Pancreas (tissue), 10 donors: ENCODE measurements at regions not wholly inside any gene's neighbourhood (a gene's known extent, or its start where the extent isn't known, plus 50 kb on each side); places are given as distances from the start of the nearest gene placed in this dataset.

Experiments used
- ATAC-seq, 4 donors: fragments of 200-7000 bp; cut with Tn5 transposase; one replicate each; pipeline versions ENCODE4 v1.8.0 to v1.9.1; 2020; ENCODE audit warnings: mild to moderate bottlenecking in 4 of 4, moderate library complexity in 4 of 4
- DNase-seq, 6 donors: peaks; one replicate each; pipeline ENCODE4 v3.0.0-alpha.2; 2020
- FAIRE-seq: peaks from 2 replicates; lab custom pipeline; 2012; peaks lifted over from hg19 to GRCh38; lab: Jason Lieb, UNC
- H3K27ac ChIP-seq, 4 donors: fragments of 200-600 bp; sonication (generic); 1 replicate in 3 of 4; 2 replicates in 1 of 4; pipeline versions ENCODE4 v1.5.0 to v1.8.0; 2020
- H3K27me3 ChIP-seq, 4 donors: fragments of 200-600 bp; one replicate each; pipeline ENCODE4 v1.8.0; 2021
- H3K36me3 ChIP-seq, 3 donors: fragments of 200-600 bp; sonication (generic) in 1 of 3; one replicate each; pipeline versions ENCODE4 v1.5.0 to v1.8.0; 2020 to 2021
- H3K4me1 ChIP-seq, 3 donors: fragments of 200-600 bp; one replicate each; pipeline ENCODE4 v1.8.0; 2021
- H3K4me3 ChIP-seq, 4 donors: fragments of 200-600 bp; sonication (generic) in 2 of 4; one replicate each; pipeline versions ENCODE4 v1.5.0 to v1.8.0; 2020 to 2021
- H3K9me3 ChIP-seq, 4 donors: fragments of 200-600 bp; one replicate each; pipeline ENCODE4 v1.8.0; 2021
- CTCF ChIP-seq, 4 donors: fragments of 200-600 bp; sonication (generic) in 3 of 4; IDR thresholded peaks; one replicate each; pipeline versions ENCODE4 v1.5.0 to v1.8.0; 2021; ENCODE audit warnings: antibody characterized with exemption in 4 of 4
- WGBS, 2 donors: extraction: QIAGEN DNeasy Blood & Tissue Kit; methylation state at CpG; one replicate each; pipeline ENCODE4 v1.1.7; 2013; 5-methylcytosine and 5-hydroxymethylcytosine counted together
- intact Hi-C, 3 donors: fragments of 100-400 bp; cut with DNase I; formaldehyde crosslinking; loops; one replicate each; pipeline versions ENCODE4 v1.11.1 to v1.14.2; 2022
- donor health status: healthy with polysubstance abuse.
- donor health status: DM: no; HTN: no; CAD: no; lungs with moderate emphysema.
- donor health status: DM: no; HTN: no; CAD: no.
- donor health status: control.
- donor health status: control.
- donor health status: Bipolar disorder and iron deficiency.
- donor health status: DM: yes; HTN: yes; CAD: no.
- donor health status: DM: no; HTN: no; CAD: no.
- donor health status: DM: no; HTN: no; CAD: no.
- donor health status: DM: yes; HTN: yes; CAD: no.

DNA sequence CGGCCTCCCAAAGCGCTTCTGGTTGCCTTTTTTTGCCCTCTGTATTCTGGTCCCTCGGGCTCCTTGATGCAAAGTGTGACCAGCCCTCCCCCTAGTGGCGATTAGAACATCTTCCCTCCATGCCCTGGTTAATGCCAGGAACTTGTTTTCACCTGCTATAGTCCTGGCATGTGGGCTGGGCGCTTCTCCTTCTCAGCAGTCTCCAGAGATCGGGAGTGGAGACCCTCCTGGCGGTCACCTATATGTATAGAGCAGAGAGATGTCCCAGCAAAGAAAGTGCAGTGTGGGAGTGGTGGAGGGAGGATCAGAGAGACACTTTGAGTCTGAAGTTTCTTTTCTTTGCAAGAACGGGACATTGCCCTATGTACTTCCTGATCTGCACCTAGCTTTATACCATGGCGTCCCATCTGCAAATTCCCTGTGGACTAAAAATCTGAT lies 264.1 kb downstream of the OTUD1 start:
- intact Hi-C loops: no loop called here
- TF ChIP-seq CTCF (IDR thresholded peaks at IDR 0.05): peak; percentile 55 to 75 (median 70)
- no peak overlapping the region for H3K27ac ChIP-seq
- WGBS, 2 donors: 2 to 3% methylated on average over 9 of the region's 9 CpGs
- no peaks in the 10 kb centered on the region for H3K4me1 ChIP-seq
- H3K9me3 ChIP-seq: no peaks in the 10 kb centered on the region
- H3K4me3 ChIP-seq: peak overlapping the region in 2 of 4 donors; percentile 37 to 39
- no peak for FAIRE-seq
- no peaks in the 10 kb centered on the region for H3K36me3 ChIP-seq
- ATAC-seq: peak; percentile 100
- DNase-seq: peak; percentile 57 to 73 (median 65)
- H3K27me3 ChIP-seq: no peaks in the 10 kb centered on the region

DNA sequence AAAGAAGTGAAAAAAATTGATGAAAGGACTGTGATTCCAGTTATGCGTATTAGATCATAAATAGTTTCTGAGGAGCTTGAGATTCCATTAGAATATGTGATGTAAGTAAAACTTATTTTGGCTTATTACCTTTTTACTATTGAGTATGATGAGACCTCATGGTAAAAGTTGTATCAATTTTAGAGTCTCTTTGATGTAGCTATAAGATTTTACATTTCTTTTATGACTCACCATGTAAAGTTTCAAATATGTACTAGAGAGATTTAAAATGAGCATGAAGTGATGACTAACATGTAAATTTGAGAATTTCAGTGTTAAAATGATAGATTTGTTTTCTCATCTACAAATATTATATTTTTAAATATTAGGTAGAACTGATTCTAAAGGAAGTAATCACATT lies 276.5 kb downstream of the OTUD1 start:
- 96 to 98% methylated on average over 1 of the region's 1 CpG for WGBS, 2 donors
- TF ChIP-seq CTCF (IDR thresholded peaks at IDR 0.05): no peak
- no peaks in the 10 kb centered on the region for H3K27me3 ChIP-seq
- H3K4me3 ChIP-seq: no peak overlapping the region
- no peaks in the 10 kb centered on the region for H3K4me1 ChIP-seq
- no peaks in the 10 kb centered on the region for H3K36me3 ChIP-seq
- DNase-seq: no peak
- intact Hi-C loops: no loop called here
- H3K27ac ChIP-seq: no peak overlapping the region
- no peak for ATAC-seq
- no peaks in the 10 kb centered on the region for H3K9me3 ChIP-seq
- no peak for FAIRE-seq

GRCh38 chr10:23717913-23718312 lies 279.0 kb downstream of the OTUD1 start:
- Histone ChIP-seq H3K27ac (no peak overlapping the region), H3K36me3 (no peaks in the 10 kb centered on the region), H3K27me3 (no peaks in the 10 kb centered on the region), H3K4me3 (no peak overlapping the region), H3K9me3 (no peaks in the 10 kb centered on the region), H3K4me1 (no peaks in the 10 kb centered on the region)
- WGBS, 2 donors: 31 to 54% methylated on average over 2 of the region's 2 CpGs
- no peak for DNase-seq
- intact Hi-C loops: no loop called here
- ATAC-seq: no peak
- TF ChIP-seq CTCF (IDR thresholded peaks at IDR 0.05): no peak
- FAIRE-seq: no peak

DNA sequence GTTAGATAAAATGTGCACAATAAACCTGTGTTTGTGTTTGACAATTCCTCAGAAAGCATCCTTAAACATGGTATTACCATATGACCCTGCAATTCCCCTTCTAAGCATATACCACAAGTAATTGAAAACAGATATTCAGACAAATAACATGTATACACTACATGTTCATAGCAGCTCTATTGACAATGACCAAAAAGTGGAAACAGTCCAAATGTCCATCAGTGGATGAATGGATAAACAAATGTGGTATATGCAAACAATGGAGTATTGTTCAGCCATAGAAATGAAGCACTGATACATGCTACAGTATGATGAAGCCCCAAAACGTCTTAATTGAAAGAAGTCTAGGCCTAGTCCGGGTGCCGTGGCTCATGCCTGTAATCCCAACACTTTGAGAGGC lies 280.1 kb downstream of the OTUD1 start:
- no peak overlapping the region for H3K4me3 ChIP-seq
- no peaks in the 10 kb centered on the region for H3K36me3 ChIP-seq
- H3K9me3 ChIP-seq: no peaks in the 10 kb centered on the region
- no peaks in the 10 kb centered on the region for H3K27me3 ChIP-seq
- FAIRE-seq: no peak
- 65 to 74% methylated on average over 3 of the region's 3 CpGs for WGBS, 2 donors
- ATAC-seq: no peak
- no peak for DNase-seq
- TF ChIP-seq CTCF (IDR thresholded peaks at IDR 0.05): no peak
- intact Hi-C loops: no loop called here
- H3K4me1 ChIP-seq: no peaks in the 10 kb centered on the region
- H3K27ac ChIP-seq: no peak overlapping the region

DNA sequence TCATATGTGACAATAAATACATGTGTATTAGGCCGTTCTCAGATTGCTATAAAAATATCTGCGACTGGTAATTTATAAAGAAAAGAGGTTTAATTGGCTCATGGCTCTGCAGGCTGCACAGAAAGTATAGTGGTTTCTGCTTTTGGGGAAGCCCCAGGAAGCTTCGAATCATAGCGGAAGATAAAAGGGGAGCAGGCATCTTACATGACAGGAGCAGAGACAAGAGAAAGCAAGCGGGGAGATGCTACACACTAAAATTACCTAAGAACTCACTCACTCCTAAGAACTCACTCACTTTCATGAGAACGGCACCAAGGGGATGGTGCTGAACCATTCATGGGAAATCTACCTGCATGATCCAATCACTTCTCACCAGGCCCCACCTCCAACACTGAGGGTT lies 284.9 kb downstream of the OTUD1 start:
- Histone ChIP-seq H3K27ac (no peak overlapping the region), H3K9me3 (no peaks in the 10 kb centered on the region), H3K4me1 (no peaks in the 10 kb centered on the region), H3K27me3 (no peaks in the 10 kb centered on the region), H3K36me3 (no peaks in the 10 kb centered on the region), H3K4me3 (no peak overlapping the region)
- ATAC-seq (no peak), DNase-seq (no peak), FAIRE-seq (no peak)
- TF ChIP-seq CTCF (IDR thresholded peaks at IDR 0.05): no peak
- WGBS, 2 donors: 71 to 82% methylated on average over 6 of the region's 6 CpGs
- intact Hi-C loops: no loop called here
